PC-3 (cell line): ENCODE measurements at regions not wholly inside any gene's neighbourhood (a gene's known extent, or its start where the extent isn't known, plus 50 kb on each side); places are given as distances from the start of the nearest gene placed in this dataset.
A peak's percentile ranks its signal among the peaks of the same experiment; 100 is the strongest.
"Not testable (repeated sequence)": the region's sequence is repeated elsewhere in the genome, so short reads cannot be mapped to it uniquely, and the experiment has no call there.

Experiments used
- ATAC-seq: fragments of 200-7000 bp; cut with Tn5 transposase; 2 replicates; pipeline ENCODE4 v1.9.1; 2020; ENCODE audit warnings: mild to moderate bottlenecking, moderate library complexity
- BruUV-seq: library from RNA; stranded (reverse); fragments of 400-500 nt; replicated peaks from 2 replicates; lab custom pipeline; 2021; lab: Mats Ljungman, UMichigan
- CTCF ChIA-PET: fragments of 300-600 bp; sonication (Branson Sonifier 250); formaldehyde crosslinking; loops from one replicate; lab custom pipeline; 2022; ENCODE audit warnings: antibody characterized with exemption; lab: Charles Lee
- POLR2A ChIA-PET: fragments of 300-600 bp; sonication (Branson Sonifier 250); formaldehyde crosslinking; loops from one replicate; lab custom pipeline; 2022; ENCODE audit warnings: antibody characterized with exemption; ENCODE audit not compliant: unreplicated experiment; lab: Charles Lee
- DNase-seq: peaks from one replicate; pipeline ENCODE4 v3.0.0-alpha.2; 2015
- H2AFZ ChIP-seq: fragments of 300-600 bp; sonication (generic); 2 replicates; pipeline ENCODE4 v1.6.0; 2016; ENCODE audit warnings: antibody characterized with exemption, low read length
- H3F3A ChIP-seq: fragments of 300-600 bp; sonication (generic); one replicate; pipeline ENCODE4 v1.6.0; 2017; ENCODE audit warnings: antibody characterized with exemption, low read length, control low read depth, mild to moderate bottlenecking; ENCODE audit not compliant: unreplicated experiment
- H3K27ac ChIP-seq: fragments of 300-600 bp; sonication (generic); 2 replicates; pipeline ENCODE4 v1.5.1; 2016; ENCODE audit warnings: mild to moderate bottlenecking, low read length
- H3K27me3 ChIP-seq: fragments of 300-600 bp; sonication (generic); 2 replicates; pipeline ENCODE4 v1.6.1; 2016; ENCODE audit warnings: low read length, mixed read lengths
- H3K36me3 ChIP-seq: fragments of 300-600 bp; sonication (generic); 2 replicates; pipeline ENCODE4 v1.6.1; 2016; ENCODE audit warnings: low read depth, mixed run types, low read length, mixed read lengths
- H3K4me1 ChIP-seq: fragments of 300-600 bp; sonication (generic); 2 replicates; pipeline ENCODE4 v1.5.1; 2016; ENCODE audit warnings: low read length; ENCODE audit not compliant: insufficient read depth
- H3K4me2 ChIP-seq: fragments of 300-600 bp; sonication (generic); 2 replicates; pipeline ENCODE4 v1.6.0; 2016; ENCODE audit warnings: low read length
- H3K4me3 ChIP-seq: fragments of 300-600 bp; sonication (generic); 2 replicates; pipeline ENCODE4 v1.5.1; 2016; ENCODE audit warnings: mild to moderate bottlenecking, low read length, mixed read lengths
- H3K79me2 ChIP-seq: fragments of 300-600 bp; sonication (generic); 2 replicates; pipeline ENCODE4 v1.6.1; 2017; ENCODE audit warnings: low read length, mixed read lengths
- H3K9ac ChIP-seq: fragments of 300-600 bp; sonication (generic); 2 replicates; pipeline ENCODE4 v1.6.0; 2016; ENCODE audit warnings: mild to moderate bottlenecking, low read length
- H3K9me2 ChIP-seq: fragments of 300-600 bp; sonication (generic); replicated peaks from 2 replicates; pipeline ENCODE4 v1.6.1; 2016; ENCODE audit warnings: mixed run types, low read length, mixed read lengths
- H3K9me3 ChIP-seq: fragments of 300-600 bp; sonication (generic); 2 replicates; pipeline ENCODE4 v1.6.1; 2016; ENCODE audit warnings: low read length, mixed read lengths
- H4K20me1 ChIP-seq: fragments of 300-600 bp; sonication (generic); 2 replicates; pipeline ENCODE4 v1.6.1; 2016; ENCODE audit warnings: low read length, mixed read lengths
- EZH2 ChIP-seq: fragments of 300-600 bp; sonication (generic); IDR thresholded peaks from one replicate; pipeline ENCODE4 v1.6.1; 2017; ENCODE audit warnings: antibody characterized with exemption, mild to moderate bottlenecking, low read length; ENCODE audit not compliant: unreplicated experiment
- EZH2phosphoT487 ChIP-seq: fragments of 300-600 bp; sonication (generic); IDR thresholded peaks from 2 replicates; pipeline ENCODE4 v1.6.1; 2018; ENCODE audit warnings: mild to moderate bottlenecking, antibody characterized with exemption, low read length, borderline replicate concordance
- intact Hi-C: fragments of 100-400 bp; cut with micrococcal nuclease; formaldehyde crosslinking; loops from 2 replicates; pipeline ENCODE4 v1.9.0; 2023
- TF ChIP-seq, protein P1 (sequence below): fragments of 300-600 bp; sonication (generic); conservative IDR thresholded peaks from 2 replicates; pipeline ENCODE4 v1.5.1; 2017; ENCODE audit warnings: antibody characterized with exemption, low read depth, mild to moderate bottlenecking, low read length

DNA sequence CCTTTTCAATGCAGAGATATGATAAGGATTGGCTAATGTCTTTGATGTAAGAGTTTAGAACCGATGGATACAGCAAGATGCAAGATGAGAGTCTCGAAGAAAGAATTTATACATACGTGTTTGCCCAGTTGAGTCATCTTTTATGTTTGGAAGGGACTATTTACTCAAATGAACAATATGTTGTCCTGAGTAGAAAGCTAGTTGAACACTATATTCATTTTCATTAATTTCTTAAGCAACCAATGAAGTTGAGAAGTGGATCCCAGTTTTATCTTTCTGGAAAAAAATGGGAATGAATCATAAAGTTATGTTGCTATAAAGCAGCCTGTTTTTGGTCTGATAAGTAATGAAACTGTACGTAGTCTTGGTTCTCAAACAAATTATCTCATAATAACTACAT lies 1431.7 kb upstream of the FLRT2 start:
- Histone ChIP-seq H3K9ac (no peak overlapping the region), H3K9me2 (no peaks in the 10 kb centered on the region), H3K36me3 (no peaks in the 10 kb centered on the region), H3F3A (no peaks in the 10 kb centered on the region), H2AFZ (no peak overlapping the region), H3K4me3 (no peak overlapping the region), H3K27me3 (no peaks in the 10 kb centered on the region), H3K79me2 (no peaks in the 10 kb centered on the region), H4K20me1 (no peaks in the 10 kb centered on the region), H3K4me1 (0 out of 2 replicates have a peak, but pooled peaks cover 4% of the 10 kb centered on the region), H3K9me3 (0 out of 2 replicates have a peak, but pooled peaks cover 3% of the 10 kb centered on the region), H3K27ac (no peak overlapping the region), H3K4me2 (no peak overlapping the region)
- intact Hi-C loops, result no loop called here
- POLR2A ChIA-PET, result no interaction called here
- DNase-seq, result peak; percentile 53
- TF ChIP-seq, protein P1, sequence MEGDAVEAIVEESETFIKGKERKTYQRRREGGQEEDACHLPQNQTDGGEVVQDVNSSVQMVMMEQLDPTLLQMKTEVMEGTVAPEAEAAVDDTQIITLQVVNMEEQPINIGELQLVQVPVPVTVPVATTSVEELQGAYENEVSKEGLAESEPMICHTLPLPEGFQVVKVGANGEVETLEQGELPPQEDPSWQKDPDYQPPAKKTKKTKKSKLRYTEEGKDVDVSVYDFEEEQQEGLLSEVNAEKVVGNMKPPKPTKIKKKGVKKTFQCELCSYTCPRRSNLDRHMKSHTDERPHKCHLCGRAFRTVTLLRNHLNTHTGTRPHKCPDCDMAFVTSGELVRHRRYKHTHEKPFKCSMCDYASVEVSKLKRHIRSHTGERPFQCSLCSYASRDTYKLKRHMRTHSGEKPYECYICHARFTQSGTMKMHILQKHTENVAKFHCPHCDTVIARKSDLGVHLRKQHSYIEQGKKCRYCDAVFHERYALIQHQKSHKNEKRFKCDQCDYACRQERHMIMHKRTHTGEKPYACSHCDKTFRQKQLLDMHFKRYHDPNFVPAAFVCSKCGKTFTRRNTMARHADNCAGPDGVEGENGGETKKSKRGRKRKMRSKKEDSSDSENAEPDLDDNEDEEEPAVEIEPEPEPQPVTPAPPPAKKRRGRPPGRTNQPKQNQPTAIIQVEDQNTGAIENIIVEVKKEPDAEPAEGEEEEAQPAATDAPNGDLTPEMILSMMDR, result no peak
- TF ChIP-seq EZH2 (no peak), EZH2phosphoT487 (no peak)
- CTCF ChIA-PET, result no interaction called here
- no TSS peak for BruUV-seq
- no peak for ATAC-seq

DNA sequence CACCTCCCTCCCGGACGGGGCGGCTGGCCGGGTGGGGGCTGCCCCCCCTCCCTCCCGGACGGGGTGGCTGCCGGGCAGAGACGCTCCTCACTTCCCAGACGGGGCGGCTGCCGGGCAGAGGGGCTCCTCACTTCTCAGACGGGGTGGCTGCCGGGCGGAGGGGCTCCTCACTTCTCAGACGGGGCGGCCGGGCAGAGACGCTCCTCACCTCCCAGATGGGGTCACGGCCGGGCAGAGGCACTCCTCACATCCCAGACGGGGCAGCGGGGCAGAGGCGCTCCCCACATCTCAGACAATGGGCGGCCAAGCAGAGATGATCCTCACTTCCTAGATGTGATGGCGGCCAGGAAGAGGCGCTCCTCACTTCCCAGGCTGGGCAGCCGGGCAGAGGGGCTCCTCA lies 1430.4 kb upstream of the FLRT2 start:
- intact Hi-C loops, H3K27ac ChIP-seq, H2AFZ ChIP-seq, H3K36me3 ChIP-seq, H3K9ac ChIP-seq, POLR2A ChIA-PET, H3K4me3 ChIP-seq, BruUV-seq, H3K4me1 ChIP-seq, H3K27me3 ChIP-seq, H3K79me2 ChIP-seq, ATAC-seq, H4K20me1 ChIP-seq, H3K9me2 ChIP-seq, CTCF ChIA-PET, H3K9me3 ChIP-seq, DNase-seq, H3K4me2 ChIP-seq, H3F3A ChIP-seq: not testable (repeated sequence)

DNA sequence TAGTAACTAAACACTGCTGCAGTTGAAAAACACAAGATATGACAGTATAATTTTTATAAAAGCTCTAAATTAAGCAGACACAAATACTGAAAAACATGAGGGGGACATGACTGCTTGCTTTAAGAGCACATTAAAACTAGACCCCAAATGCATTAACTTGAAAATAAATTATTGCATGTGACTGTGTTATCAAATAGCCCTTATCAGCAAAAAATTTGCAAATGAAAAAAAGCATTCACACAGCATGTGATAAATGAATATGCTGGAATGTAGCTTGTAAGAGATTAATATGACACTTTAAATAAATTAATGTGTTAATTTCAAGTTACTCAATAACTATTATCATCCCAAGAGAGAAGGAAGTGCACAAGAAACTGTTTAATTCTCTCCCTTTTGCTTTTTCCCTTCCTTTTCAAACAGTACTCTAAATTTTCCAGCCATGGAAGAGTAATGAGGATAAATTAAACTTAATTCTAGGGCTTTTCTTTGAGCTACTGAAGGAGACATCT lies 1422.1 kb upstream of the FLRT2 start:
- intact Hi-C loops, result no loop called here
- Histone ChIP-seq H3K9me2 (no peaks in the 10 kb centered on the region), H3K79me2 (no peaks in the 10 kb centered on the region), H3K4me2 (no peak overlapping the region), H2AFZ (no peak overlapping the region), H3K4me3 (no peak overlapping the region), H3F3A (no peaks in the 10 kb centered on the region), H3K36me3 (no peaks in the 10 kb centered on the region), H3K9ac (no peak overlapping the region), H3K27ac (no peak overlapping the region), H3K27me3 (no peaks in the 10 kb centered on the region), H4K20me1 (no peaks in the 10 kb centered on the region), H3K9me3 (0 out of 2 replicates have a peak, but pooled peaks cover 12% of the 10 kb centered on the region), H3K4me1 (no peaks in the 10 kb centered on the region)
- no TSS peak for BruUV-seq
- POLR2A ChIA-PET, result no interaction called here
- no peak for DNase-seq
- CTCF ChIA-PET, result no interaction called here
- ATAC-seq, result no peak
- TF ChIP-seq, protein P1, result no peak
- TF ChIP-seq EZH2 (no peak), EZH2phosphoT487 (no peak)
